Epidermal melanocyte (primary cell): ENCODE measurements at regions not wholly inside any gene's neighbourhood (a gene's known extent, or its start where the extent isn't known, plus 50 kb on each side); places are given as distances from the start of the nearest gene placed in this dataset.

ENCODE experiments used
- DNase-seq: peaks from one replicate; pipeline ENCODE4 v3.0.0; 2011; ENCODE audit warnings: low spot score; ENCODE audit not compliant: insufficient read length

DNA sequence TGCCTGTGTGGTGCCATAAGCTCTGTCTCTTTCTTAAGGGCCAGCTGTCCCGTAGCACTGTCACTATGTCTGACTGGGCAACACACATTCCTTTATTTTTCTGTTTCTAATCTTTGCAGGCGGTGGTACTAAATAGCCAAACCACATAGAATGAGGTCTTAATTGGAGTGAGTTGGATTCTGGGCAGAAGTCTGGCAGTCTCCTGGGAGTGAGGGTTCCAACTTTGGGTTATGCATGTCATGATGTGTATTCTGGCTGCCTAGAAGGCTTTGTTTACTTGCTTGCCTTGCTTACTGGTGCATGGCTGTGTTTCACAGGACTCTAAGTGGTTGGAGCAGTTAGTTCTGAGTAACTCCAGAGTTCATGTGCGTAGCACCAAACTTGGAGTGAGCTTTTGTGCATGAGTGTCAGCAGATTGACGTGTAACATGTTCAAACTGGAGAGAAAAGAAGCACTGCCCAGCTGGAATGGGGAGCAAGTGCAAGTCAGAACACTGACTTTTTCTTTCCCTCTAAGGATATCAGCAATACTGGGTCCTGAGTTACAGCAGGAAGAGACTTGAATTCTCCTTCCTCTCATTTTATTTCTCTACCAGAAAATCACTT lies 185.8 kb downstream of the PCSK1 start:
- no peak for DNase-seq

DNA sequence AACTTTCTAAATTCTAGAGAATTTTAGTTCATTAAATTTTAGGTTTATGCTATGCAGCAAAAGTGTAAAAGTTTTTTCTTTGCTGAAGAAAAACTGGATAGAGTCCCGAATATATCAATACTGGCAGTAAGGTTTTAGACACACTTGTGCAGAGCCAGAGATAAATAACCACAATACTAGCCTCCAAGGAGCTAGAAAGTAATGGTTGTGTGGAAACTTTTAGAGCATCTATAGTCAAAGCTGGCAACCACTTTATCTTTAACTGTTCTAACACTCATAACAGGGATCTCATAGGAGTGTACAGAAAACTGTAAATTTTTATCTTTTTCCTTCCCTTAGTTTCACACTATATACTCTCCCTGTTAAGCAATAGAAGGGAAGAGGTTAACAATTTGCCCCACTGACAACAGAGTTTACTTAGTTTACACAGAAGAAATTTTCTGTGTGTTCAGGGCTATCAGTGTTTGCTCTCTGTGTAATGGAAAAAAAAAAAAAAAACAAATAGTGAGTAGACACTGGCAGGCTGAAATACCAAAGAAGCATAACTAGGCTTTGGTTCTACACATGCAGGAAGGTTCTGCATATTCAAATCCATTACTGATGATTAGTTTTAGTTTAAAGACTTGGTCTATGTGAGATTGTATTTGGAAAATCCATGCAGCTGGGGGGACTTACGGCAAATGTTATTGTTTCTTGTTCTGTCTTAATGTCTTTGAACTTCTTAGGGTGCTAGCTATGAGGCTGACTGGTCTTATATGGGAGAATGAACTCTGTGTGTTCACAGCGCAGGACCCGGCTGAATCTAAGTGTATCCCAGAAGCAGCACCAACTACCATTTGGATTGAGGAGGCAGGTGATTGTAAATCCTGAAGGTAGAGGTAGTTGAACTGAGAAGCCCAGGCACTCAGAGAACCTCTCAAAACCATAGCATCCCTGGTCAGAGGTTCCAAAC lies 187.6 kb downstream of the PCSK1 start:
- DNase-seq: no peak

DNA sequence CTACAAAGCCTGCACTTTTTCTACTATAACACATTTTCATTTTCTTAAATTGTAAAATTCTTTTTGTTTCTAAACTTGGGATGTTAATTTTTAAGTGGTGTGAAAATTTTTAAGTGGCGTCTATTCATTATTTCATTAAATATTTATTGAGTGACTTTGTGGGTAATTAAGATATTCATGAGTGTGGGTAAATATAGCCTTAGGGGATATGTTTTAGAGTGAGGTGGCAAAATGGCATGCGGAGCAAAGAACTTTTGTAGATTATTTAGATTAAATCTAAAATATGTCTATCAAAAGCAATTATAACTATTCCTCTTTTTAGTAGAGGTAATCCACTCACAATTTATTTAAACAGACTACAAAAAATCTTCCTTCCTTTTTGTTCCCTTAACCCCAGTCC lies 188.4 kb downstream of the PCSK1 start:
- DNase-seq: no peak

DNA sequence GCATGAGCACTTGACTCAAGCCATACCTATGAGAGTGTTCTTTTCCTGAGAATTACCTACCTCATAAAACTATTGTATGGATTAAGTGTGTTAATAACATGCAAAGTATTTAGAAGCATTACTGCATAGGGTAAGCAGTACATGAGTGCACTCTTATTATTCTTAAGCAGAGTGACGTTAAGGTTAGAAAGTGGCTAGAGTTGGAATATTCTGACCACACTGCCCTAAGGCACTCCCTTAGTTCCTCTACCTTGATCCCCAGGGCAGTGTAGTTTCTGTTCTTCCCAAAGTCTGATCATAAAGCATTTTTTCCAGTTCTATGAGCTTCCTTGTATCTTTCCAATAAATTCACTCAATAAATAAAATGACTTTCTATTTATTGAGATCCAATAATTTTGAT lies 189.2 kb downstream of the PCSK1 start:
- no peak for DNase-seq

DNA sequence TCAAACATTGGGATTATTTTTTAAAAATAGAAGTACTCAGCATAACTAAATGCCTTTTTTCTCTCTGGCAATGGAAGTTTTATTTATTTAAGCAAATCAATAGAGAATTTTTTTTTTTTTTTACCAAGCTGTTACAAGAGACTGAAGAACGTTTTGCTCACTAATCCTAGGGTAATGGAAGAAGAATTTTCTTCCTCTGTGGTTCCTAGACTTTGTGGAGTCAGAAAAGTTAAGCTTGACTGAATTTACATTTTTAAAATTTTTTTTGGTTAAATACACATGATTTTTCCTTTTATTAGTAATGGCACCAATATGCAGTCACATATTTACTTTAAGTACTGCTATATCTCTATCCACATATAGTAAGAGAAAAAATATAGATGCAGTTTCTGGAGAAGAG lies 189.8 kb downstream of the PCSK1 start:
- DNase-seq: no peak

DNA sequence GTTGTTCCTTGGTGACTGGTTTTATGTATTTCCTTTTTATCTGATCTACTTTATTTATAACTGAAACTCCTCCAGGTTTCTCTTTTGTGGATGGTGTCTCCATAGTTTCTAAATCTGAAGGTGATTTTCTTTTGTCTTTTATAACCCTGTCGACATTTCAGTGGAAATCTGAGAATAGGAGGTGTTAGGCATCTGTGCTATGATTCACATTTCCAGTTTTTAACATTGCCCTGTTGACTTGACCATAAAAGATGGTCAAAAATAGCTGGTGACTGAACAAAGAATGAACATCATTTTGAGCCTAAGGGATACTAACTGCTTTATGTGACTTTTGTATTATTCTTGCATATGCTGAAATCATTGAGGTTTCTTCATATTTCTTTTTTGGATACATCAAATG lies 190.5 kb downstream of the PCSK1 start:
- DNase-seq: no peak

DNA sequence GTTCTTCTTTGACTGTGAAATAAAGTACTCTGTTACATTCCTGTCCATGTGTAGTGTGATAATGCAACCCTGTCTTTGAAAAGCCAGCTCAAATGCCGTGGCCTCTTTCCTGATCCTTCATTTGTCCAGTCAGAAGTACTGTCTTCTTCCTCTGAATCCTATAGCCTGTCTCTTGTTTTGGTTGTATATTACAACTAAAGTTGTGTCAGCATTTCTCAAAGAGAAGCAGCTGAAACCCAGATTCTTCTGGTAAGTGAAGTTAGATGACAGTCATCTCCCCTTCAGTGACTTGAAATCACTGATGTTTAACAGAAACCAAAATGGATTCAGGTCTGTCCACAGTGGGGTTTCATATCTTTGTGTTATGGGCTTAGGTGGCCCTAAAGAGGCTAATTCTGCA lies 196.2 kb downstream of the PCSK1 start:
- DNase-seq: no peak

DNA sequence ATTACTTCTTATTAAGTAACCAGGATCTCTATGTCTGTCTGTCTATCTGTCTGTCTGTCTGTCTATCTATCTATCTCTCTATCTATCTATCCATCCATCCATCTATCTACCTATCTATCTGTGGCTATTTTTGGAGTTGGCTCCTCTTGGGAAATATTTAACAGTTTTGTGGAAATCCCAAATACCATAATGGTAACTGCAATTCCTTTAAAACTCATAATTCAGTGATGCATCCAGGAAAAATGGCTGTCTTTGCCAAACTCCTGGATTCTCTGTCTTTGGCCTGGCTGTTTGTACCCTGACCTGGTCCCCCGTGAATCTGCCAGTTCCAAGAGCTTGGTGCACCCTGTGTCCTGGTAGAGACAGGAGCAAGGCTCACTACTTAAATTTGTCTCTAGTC lies 197.0 kb downstream of the PCSK1 start:
- no peak for DNase-seq

DNA sequence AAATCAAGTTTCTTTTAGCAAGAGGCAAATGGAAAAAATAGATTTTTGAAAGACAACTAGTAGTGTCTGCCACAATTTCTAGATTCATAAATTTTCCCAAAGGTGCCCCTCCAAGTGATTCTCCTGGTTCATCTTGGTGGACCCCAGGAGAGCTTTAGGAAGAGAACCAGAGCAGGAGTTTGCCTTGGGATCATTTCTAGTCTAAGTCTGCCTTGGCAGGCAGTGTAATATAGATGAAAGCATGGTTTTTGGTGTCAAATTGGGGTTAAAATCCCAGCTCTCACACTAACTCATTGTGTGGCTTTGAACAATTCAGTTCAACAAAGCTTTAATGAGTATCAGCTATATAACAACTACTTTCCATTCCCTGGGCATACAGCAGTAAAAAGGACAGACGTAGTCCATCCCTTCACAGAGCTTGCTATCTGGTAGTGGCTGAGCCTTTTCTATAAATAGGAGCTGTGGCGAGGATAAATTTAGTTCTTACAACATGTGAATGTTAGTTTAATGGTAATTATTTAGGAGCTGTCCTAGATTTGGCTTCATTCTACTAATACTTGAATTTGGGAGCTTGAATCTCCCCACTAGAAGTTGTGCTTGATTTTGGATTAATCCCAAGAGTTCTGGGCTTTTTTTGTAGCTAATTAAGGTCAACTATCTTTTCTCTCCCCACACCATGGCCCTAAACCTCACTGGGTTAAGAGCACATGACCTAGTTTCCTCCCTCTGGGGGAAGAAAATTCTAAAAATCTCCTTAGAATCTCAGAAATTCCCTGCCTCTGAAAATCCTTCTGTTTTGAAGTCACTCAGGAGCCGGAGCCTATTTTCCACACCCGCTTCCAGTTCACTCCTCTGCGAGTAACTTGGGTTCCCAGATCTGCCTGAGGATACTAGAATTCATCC lies 197.8 kb downstream of the PCSK1 start:
- DNase-seq: no peak

DNA sequence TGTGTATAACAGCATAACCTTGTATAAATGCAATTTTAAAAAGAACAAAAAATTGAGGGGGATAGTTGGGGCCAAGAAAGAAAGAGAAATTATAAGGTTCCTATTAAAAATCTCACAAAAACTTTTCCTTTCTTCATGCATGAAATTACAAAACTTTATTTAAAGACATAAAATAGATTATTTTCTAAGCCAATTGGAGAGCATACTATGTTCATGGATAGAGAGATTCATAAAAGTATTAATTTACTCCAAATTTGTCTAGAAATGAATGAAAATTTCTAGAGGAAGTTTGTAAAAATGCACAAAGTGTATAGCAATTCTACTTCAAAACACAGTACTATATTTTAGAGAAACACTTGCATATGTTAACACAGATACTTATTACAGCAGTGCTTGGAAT lies 200.4 kb downstream of the PCSK1 start:
- no peak for DNase-seq

DNA sequence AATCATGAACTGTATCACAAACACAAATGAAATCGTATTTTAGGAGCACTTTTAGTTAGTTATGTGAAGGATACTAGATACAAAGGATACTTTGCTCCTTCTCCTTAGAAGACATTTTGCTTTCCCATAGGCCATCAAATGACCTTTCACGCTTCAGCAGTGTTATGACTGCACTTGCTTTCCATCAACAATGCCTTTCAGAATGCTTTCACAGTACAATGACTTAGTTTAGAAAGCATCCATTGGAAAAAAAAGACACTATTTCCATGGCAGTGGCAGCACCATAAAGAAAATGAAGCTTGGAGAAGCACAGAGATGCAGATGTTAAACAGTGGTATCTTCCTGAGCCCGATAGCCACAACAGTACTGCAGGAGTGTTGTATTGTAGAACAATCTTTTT lies 203.9 kb downstream of the PCSK1 start:
- no peak for DNase-seq

DNA sequence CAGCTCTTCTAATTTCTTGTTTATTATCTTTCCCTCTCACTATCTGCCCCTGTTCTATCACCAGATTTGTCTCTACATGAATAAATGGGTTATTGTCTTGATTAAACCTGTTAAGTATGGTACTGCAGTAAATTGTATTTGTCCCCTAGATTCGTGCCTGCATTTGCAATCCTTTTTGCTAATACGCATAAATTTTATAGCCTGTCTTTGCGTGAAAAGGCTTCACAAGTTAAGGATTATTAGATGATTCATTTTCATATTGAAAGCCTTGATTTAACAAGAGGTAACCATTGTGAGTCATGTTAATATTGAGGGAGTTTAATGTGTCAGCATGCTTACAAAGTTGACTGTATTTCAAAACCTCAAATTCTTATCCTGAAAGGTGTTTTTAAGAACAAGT lies 204.6 kb downstream of the PCSK1 start:
- DNase-seq: no peak

DNA sequence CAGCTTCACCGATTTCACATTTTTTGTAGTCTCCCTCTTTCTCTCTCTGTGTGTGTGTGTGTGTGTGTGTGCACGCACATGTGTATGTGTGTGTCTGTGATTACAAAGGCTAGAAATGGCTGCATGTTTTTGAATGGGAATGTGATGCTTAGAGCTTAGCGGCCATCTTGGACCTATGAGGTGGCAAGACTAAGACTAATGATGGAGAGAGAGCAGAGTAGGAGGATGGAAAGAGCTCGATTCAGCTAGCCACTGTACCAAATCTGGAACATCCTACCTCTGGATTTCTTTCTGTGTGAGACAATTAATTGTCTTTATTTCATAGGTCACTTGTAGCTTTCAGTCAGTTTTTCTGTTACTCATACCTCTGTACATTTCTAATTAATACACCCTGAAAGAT lies 205.1 kb downstream of the PCSK1 start:
- no peak for DNase-seq

DNA sequence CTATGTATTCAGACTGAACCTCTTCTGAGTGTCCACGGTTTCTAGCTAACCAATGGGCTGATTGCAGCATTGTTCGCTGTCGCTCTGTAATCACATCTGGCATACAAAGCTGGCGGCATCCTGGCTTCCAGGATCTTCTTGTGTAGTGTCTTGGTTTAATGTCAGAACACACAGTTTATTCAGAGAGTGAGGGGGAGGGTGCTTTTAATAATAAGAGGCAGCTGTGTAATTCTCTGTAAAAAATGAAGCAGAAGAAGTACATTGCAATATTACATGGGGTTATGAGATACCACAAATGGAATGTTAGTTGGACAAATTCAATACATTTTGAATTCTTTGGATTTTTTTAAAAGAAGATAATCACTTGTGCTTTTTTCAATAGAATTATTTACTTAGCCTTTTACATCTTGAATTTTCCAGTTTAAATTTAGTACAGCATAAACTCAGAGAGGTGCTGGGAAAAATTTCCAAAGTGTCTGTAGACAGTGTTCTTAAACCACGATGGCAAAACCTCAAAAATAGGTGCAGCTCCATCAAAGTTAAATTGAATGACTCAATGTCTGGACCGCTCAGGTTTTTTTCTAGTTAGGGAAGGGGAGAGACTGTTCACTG lies 206.0 kb downstream of the PCSK1 start:
- peak; percentile 35 for DNase-seq

DNA sequence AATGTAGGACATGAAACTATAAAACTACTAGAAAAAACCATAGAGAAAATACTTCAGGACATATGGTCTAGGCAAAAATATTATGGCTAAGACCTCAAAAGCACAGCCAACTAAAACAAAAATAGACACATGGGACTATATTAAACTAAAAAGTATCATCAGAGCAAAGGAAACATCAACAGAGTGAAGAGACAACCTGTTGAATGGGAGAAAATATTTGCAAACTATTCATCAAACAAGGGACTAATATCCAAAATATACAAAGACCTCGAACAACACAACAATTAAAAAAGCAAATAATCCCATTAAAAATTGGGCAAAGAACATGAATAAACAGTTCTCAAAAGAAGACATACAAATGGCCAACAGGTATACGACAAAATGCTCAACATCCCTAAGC lies 210.9 kb downstream of the PCSK1 start:
- no peak for DNase-seq

DNA sequence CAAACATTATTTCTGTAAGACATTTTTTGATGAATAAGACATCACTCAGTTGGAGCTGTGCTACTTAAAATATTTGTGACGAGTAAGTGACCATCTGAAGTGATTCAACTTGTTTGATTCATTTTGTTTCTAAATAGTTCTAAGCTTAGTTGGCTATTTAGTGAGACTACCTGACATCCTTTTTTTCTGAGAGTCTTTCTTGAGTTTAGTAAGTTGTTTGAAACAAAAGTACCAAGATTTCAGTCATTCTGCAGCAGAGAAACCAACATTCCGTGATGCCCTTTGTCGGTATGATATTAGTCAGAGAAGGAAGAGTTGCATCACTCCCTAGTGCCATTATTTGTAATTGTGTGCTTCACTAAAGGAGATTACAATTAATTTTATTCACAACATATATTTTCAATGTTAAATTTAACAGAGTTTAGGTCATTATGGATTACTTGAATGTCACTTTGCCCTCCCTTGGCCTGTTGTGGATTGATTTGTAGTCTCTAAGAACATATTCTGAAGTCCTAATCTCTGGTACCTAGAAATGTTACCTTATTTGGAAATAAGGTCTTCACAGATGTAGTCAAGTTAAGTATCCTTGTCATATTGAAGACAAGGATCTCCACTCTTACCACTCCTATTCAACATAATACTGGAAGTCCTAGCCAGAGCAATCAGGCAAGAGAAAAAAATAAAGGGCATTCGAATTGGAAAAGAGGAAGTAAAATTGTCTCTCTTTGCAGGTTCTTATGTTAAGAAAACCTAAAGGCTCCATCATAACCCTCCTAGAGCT lies 212.2 kb downstream of the PCSK1 start:
- no peak for DNase-seq

DNA sequence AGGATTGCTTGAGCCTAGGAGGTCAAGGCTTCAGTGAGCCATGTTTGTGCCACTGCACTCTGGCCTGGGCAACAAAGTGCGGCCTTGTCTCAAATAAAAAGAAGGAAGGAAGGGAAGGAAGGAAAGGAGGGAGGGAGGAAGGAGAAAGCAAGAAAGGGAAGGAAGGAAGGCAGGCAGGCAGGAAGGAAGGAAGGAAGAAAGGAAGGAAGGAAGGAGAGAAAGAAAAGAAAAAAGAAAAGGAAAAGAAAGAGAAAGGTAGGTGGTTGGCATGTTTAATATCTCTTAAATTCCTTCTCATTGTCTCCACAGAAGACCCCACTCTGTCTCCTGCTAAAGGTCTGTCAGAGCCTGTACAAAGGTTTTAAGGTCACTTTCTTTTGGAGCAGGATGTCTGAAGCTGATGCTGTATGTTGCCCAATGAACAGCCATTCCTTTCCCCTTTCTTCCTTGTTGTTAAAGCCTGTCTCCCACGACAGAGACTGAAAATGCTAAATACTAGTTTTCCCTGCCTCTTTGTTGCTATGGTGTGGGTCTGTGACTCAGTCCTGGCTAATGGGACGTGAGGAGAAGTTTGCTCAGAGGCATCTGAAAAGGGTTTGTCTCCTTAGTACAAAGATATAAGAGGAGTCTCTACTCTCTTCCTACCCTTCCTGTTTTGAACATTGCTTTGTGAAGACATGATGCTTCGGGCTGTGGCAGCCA lies 213.3 kb downstream of the PCSK1 start:
- no peak for DNase-seq

DNA sequence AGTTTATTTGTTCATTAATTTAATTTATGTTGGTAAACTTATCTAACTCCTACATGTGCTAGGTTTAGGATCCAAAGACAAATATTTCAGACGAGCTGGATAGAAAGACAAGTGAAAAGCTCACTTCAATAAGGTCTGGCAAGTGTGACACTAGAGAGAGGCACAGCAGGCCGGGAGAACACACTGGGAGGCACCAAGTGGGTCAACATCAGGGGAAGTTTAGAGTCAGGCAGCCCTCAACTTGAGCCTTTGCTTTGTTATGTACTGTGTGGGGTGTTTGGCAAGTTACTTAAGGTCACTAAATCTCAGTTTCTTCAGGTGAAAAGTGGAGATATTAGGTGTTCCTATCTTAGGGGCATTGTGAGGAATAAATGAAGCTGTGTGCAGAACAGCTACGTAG lies 214.4 kb downstream of the PCSK1 start:
- DNase-seq: no peak

DNA sequence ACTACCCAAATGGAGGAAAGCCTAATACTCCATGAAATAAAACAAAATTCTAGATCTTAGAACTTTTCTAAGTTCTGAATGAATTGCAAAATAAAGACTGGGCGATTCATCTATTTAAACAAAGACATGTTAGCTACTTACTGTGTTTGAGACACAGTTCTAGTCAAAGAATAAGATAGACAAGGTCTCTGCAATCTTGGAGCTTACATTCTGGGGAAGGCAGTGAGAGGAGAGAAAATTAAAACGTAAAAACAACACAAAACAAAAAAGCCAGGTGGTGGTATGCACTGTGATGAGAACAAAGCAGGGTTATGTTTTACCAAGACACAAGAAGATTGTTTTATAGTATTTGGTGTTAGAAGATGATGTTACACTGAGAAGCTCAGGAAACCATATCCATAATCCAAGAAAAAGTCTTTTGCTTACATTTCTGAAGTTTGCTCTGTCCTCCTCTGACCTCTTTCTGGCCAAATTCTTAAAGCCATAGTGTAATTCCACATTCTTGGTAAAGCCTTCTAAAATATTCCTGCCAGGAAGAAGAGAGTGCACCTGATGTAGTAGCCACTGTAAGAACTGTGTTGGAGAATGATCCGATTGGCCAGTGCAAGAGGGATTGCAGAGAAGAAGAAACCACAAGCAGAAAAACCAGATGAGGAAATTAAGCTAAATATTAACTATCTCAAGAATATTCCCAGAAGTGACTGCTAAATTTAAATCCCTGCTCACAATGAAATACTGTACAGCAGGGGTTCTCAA lies 218.4 kb downstream of the PCSK1 start:
- DNase-seq: no peak
